Upper lobe of right lung (tissue), 1 donor: ENCODE measurements at regions not wholly inside any gene's neighbourhood (a gene's known extent, or its start where the extent isn't known, plus 50 kb on each side); places are given as distances from the start of the nearest gene placed in this dataset.

Source experiments
- ATAC-seq: fragments of 200-7000 bp; cut with Tn5 transposase; one replicate; pipeline ENCODE4 v1.9.1; 2020; ENCODE audit warnings: mild to moderate bottlenecking, moderate library complexity
- DNase-seq: peaks from one replicate; pipeline ENCODE4 v3.0.0-alpha.2; 2020
- H3K27ac ChIP-seq: fragments of 200-600 bp; one replicate; pipeline ENCODE4 v1.8.0; 2022
- H3K27me3 ChIP-seq: fragments of 200-600 bp; one replicate; pipeline ENCODE4 v1.8.0; 2022; ENCODE audit warnings: mild to moderate bottlenecking
- H3K36me3 ChIP-seq: fragments of 200-600 bp; one replicate; pipeline ENCODE4 v1.8.0; 2022
- H3K4me1 ChIP-seq: fragments of 200-600 bp; one replicate; pipeline ENCODE4 v1.8.0; 2022
- H3K4me3 ChIP-seq: fragments of 200-600 bp; one replicate; pipeline ENCODE4 v1.8.0; 2022; ENCODE audit warnings: mild to moderate bottlenecking
- H3K9me3 ChIP-seq: fragments of 200-600 bp; one replicate; pipeline ENCODE4 v1.8.0; 2022
- CTCF ChIP-seq: fragments of 200-600 bp; IDR thresholded peaks from one replicate; pipeline ENCODE4 v1.8.0; 2022; ENCODE audit warnings: antibody characterized with exemption
- intact Hi-C: fragments of 100-400 bp; cut with DNase I; formaldehyde crosslinking; loops from one replicate; pipeline ENCODE4 v1.11.0; 2022
- donor health status: DM: no; HTN: yes; CAD: no; lungs with severe emphysema.

DNA sequence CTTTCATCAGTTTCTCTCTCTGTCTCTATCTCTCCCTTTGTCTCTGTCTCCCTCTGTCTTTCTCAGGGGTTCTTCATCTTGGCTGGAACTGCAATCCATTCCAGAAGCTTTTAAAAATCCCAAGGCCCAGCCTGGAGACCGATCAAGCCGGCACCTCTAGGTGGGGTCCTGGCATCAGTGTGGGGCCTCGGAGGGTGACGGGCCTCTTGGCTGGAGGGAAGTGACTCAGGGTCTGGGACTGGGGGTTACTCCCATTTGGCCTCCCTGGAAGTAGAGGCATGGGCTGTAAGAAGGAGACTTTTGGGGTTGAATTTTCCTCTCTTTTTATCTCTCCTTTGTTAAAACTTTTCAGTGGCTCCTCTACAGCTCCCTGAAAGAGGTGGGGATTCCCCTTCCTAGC, 52.8 kb upstream of the OTOF start:
- Histone ChIP-seq H3K27ac (no peak overlapping the region), H3K27me3 (peaks cover 5% of the 10 kb centered on the region), H3K4me1 (no peaks in the 10 kb centered on the region), H3K36me3 (no peaks in the 10 kb centered on the region), H3K4me3 (no peak overlapping the region), H3K9me3 (no peaks in the 10 kb centered on the region)
- peak; percentile 29 for DNase-seq
- no peak for ATAC-seq
- intact Hi-C loops, result no loop called here
- no peak for TF ChIP-seq CTCF

DNA sequence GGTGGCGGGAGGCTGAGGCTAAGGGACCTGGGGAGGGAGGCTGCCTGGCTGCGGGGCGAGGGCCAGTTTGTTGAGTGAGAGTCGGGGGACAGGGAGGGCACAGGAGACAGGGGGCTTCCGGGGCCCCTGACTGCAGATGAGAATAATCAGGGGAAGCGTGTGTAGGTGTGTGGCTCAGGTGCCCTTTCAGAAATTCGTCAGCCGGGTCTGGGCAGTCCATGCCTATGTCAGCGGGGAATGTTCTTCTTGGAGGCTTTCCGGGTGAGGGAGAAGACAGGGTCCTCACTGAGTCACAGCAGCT, 52.3 kb upstream of the OTOF start:
- H3K36me3 ChIP-seq, result no peaks in the 10 kb centered on the region
- H3K27me3 ChIP-seq, result peaks cover 5% of the 10 kb centered on the region
- no peak for TF ChIP-seq CTCF
- H3K4me3 ChIP-seq, result no peak overlapping the region
- H3K27ac ChIP-seq, result no peak overlapping the region
- no peaks in the 10 kb centered on the region for H3K4me1 ChIP-seq
- ATAC-seq, result no peak
- H3K9me3 ChIP-seq, result no peaks in the 10 kb centered on the region
- peak; percentile 35 for DNase-seq
- intact Hi-C loops, result no loop called here

GRCh38 chr2:26529406-26530239, 51.7 kb upstream of the OTOF start:
- Histone ChIP-seq H3K4me3 (no peak overlapping the region), H3K4me1 (no peaks in the 10 kb centered on the region), H3K36me3 (no peaks in the 10 kb centered on the region), H3K27me3 (peaks cover 5% of the 10 kb centered on the region), H3K9me3 (no peaks in the 10 kb centered on the region), H3K27ac (no peak overlapping the region)
- TF ChIP-seq CTCF, result no peak
- intact Hi-C loops, result no loop called here
- ATAC-seq (no peak), DNase-seq (peak; percentile 37)

- Histone ChIP-seq H3K4me3 (no peak overlapping the region), H3K27me3 (peaks cover 5% of the 10 kb centered on the region), H3K27ac (no peak overlapping the region), H3K36me3 (no peaks in the 10 kb centered on the region), H3K4me1 (no peaks in the 10 kb centered on the region), H3K9me3 (no peaks in the 10 kb centered on the region)
- TF ChIP-seq CTCF, result no peak
- ATAC-seq (no peak), DNase-seq (peak; percentile 25)
- intact Hi-C loops, result no loop called here
Observed at GRCh38 chr2:26528836-26529235, 50.9 kb upstream of the OTOF start.

GRCh38 chr2:26527726-26528585, 50.0 kb upstream of the OTOF start:
- TF ChIP-seq CTCF, result no peak
- Histone ChIP-seq H3K36me3 (no peaks in the 10 kb centered on the region), H3K4me3 (no peak overlapping the region), H3K27ac (no peak overlapping the region), H3K27me3 (peaks cover 5% of the 10 kb centered on the region), H3K4me1 (no peaks in the 10 kb centered on the region), H3K9me3 (no peaks in the 10 kb centered on the region)
- DNase-seq, result peak; percentile 29
- no peak for ATAC-seq
- intact Hi-C loops, result no loop called here
